Activated naive CD4-positive, alpha-beta T cell treated with anti-CD3 and anti-CD28 coated beads, Interleukin-2, amount 50 U/mL, for 24 hours (primary cell): ENCODE measurements at regions not wholly inside any gene's neighbourhood (a gene's known extent, or its start where the extent isn't known, plus 50 kb on each side); places are given as distances from the start of the nearest gene placed in this dataset.
"Not testable (repeated sequence)": the region's sequence is repeated elsewhere in the genome, so short reads cannot be mapped to it uniquely, and the experiment has no call there.

Source experiments
- H3K27ac Mint-ChIP-seq: one replicate; pipeline ENCODE4 v1.8.0; 2021; ENCODE audit warnings: mild to moderate bottlenecking, mixed read lengths
- H3K27me3 Mint-ChIP-seq: one replicate; pipeline ENCODE4 v1.8.0; 2021; ENCODE audit warnings: mixed read lengths
- H3K36me3 Mint-ChIP-seq: one replicate; pipeline ENCODE4 v1.8.0; 2021; ENCODE audit warnings: mixed read lengths
- H3K4me1 Mint-ChIP-seq: one replicate; pipeline ENCODE4 v1.8.0; 2021; ENCODE audit warnings: mixed read lengths
- H3K4me3 Mint-ChIP-seq: one replicate; pipeline ENCODE4 v1.8.0; 2021; ENCODE audit warnings: mild to moderate bottlenecking, mixed read lengths
- H3K9me3 Mint-ChIP-seq: one replicate; pipeline ENCODE4 v1.8.0; 2021; ENCODE audit warnings: mixed read lengths

GRCh38 chr2:180597179-180597578 lies 383.2 kb upstream of the UBE2E3 start:
- Mint-ChIP-seq H3K36me3 (no peaks in the 10 kb centered on the region), H3K27me3 (no peaks in the 10 kb centered on the region), H3K4me3 (no peak overlapping the region), H3K27ac (no peak overlapping the region), H3K9me3 (no peaks in the 10 kb centered on the region), H3K4me1 (peaks cover under 1% of the 10 kb centered on the region)

- no peak overlapping the region for H3K4me3 Mint-ChIP-seq
- H3K4me1 Mint-ChIP-seq, result peaks cover 5% of the 10 kb centered on the region
- H3K27me3 Mint-ChIP-seq, result no peaks in the 10 kb centered on the region
- no peaks in the 10 kb centered on the region for H3K36me3 Mint-ChIP-seq
- no peaks in the 10 kb centered on the region for H3K9me3 Mint-ChIP-seq
- no peak overlapping the region for H3K27ac Mint-ChIP-seq
Observed at GRCh38 chr2:180596453-180596852, 384.0 kb upstream of the UBE2E3 start.

GRCh38 chr2:180591947-180592346 lies 388.5 kb upstream of the UBE2E3 start:
- H3K27me3 Mint-ChIP-seq, result no peaks in the 10 kb centered on the region
- H3K9me3 Mint-ChIP-seq, result peaks cover 10% of the 10 kb centered on the region
- H3K36me3 Mint-ChIP-seq, result no peaks in the 10 kb centered on the region
- H3K4me1 Mint-ChIP-seq, result peaks cover 15% of the 10 kb centered on the region
- H3K27ac Mint-ChIP-seq, result no peak overlapping the region
- no peak overlapping the region for H3K4me3 Mint-ChIP-seq

- not testable (repeated sequence) for H3K27me3 Mint-ChIP-seq, H3K9me3 Mint-ChIP-seq, H3K36me3 Mint-ChIP-seq, H3K27ac Mint-ChIP-seq, H3K4me3 Mint-ChIP-seq
- peaks cover 15% of the 10 kb centered on the region for H3K4me1 Mint-ChIP-seq
Observed at GRCh38 chr2:180591093-180591781, 389.2 kb upstream of the UBE2E3 start.

GRCh38 chr2:180583441-180584140 lies 396.8 kb upstream of the UBE2E3 start:
- Mint-ChIP-seq H3K27me3 (no peaks in the 10 kb centered on the region), H3K9me3 (no peaks in the 10 kb centered on the region), H3K36me3 (no peaks in the 10 kb centered on the region), H3K27ac (no peak overlapping the region), H3K4me1 (no peaks in the 10 kb centered on the region), H3K4me3 (no peak overlapping the region)

- Mint-ChIP-seq H3K36me3 (no peaks in the 10 kb centered on the region), H3K4me1 (no peaks in the 10 kb centered on the region), H3K27ac (no peak overlapping the region), H3K4me3 (no peak overlapping the region), H3K27me3 (peaks cover 3% of the 10 kb centered on the region), H3K9me3 (no peaks in the 10 kb centered on the region)
Observed at GRCh38 chr2:180579388-180579787, 401.0 kb upstream of the UBE2E3 start.

- peaks cover 3% of the 10 kb centered on the region for H3K27me3 Mint-ChIP-seq
- H3K27ac Mint-ChIP-seq, result no peak overlapping the region
- no peaks in the 10 kb centered on the region for H3K9me3 Mint-ChIP-seq
- no peak overlapping the region for H3K4me3 Mint-ChIP-seq
- H3K4me1 Mint-ChIP-seq, result no peaks in the 10 kb centered on the region
- no peaks in the 10 kb centered on the region for H3K36me3 Mint-ChIP-seq
Observed at GRCh38 chr2:180578441-180578840, 402.0 kb upstream of the UBE2E3 start.

- no peaks in the 10 kb centered on the region for H3K9me3 Mint-ChIP-seq
- H3K36me3 Mint-ChIP-seq, result no peaks in the 10 kb centered on the region
- no peaks in the 10 kb centered on the region for H3K4me1 Mint-ChIP-seq
- H3K4me3 Mint-ChIP-seq, result no peak overlapping the region
- H3K27me3 Mint-ChIP-seq, result peaks cover 3% of the 10 kb centered on the region
- H3K27ac Mint-ChIP-seq, result no peak overlapping the region
Observed at GRCh38 chr2:180577567-180577966, 402.8 kb upstream of the UBE2E3 start.

- no peak overlapping the region for H3K27ac Mint-ChIP-seq
- H3K4me1 Mint-ChIP-seq, result no peaks in the 10 kb centered on the region
- peaks cover 6% of the 10 kb centered on the region for H3K27me3 Mint-ChIP-seq
- H3K36me3 Mint-ChIP-seq, result no peaks in the 10 kb centered on the region
- no peak overlapping the region for H3K4me3 Mint-ChIP-seq
- H3K9me3 Mint-ChIP-seq, result no peaks in the 10 kb centered on the region
Observed at GRCh38 chr2:180573951-180574350, 406.5 kb upstream of the UBE2E3 start.

- Mint-ChIP-seq H3K27me3 (peaks cover 4% of the 10 kb centered on the region), H3K9me3 (no peaks in the 10 kb centered on the region), H3K4me1 (no peaks in the 10 kb centered on the region), H3K36me3 (no peaks in the 10 kb centered on the region), H3K27ac (no peak overlapping the region), H3K4me3 (no peak overlapping the region)
Observed at GRCh38 chr2:180572346-180572745, 408.1 kb upstream of the UBE2E3 start.

GRCh38 chr2:180571559-180571958 lies 408.8 kb upstream of the UBE2E3 start:
- no peaks in the 10 kb centered on the region for H3K9me3 Mint-ChIP-seq
- H3K36me3 Mint-ChIP-seq, result no peaks in the 10 kb centered on the region
- H3K4me1 Mint-ChIP-seq, result no peaks in the 10 kb centered on the region
- H3K27ac Mint-ChIP-seq, result no peak overlapping the region
- H3K4me3 Mint-ChIP-seq, result no peak overlapping the region
- H3K27me3 Mint-ChIP-seq, result peaks cover 4% of the 10 kb centered on the region

GRCh38 chr2:180570864-180571263 lies 409.5 kb upstream of the UBE2E3 start:
- no peaks in the 10 kb centered on the region for H3K4me1 Mint-ChIP-seq
- H3K9me3 Mint-ChIP-seq, result no peaks in the 10 kb centered on the region
- no peak overlapping the region for H3K4me3 Mint-ChIP-seq
- no peaks in the 10 kb centered on the region for H3K36me3 Mint-ChIP-seq
- peaks cover 3% of the 10 kb centered on the region for H3K27me3 Mint-ChIP-seq
- no peak overlapping the region for H3K27ac Mint-ChIP-seq

- no peak overlapping the region for H3K4me3 Mint-ChIP-seq
- no peaks in the 10 kb centered on the region for H3K36me3 Mint-ChIP-seq
- H3K27me3 Mint-ChIP-seq, result peaks cover 1% of the 10 kb centered on the region
- no peaks in the 10 kb centered on the region for H3K9me3 Mint-ChIP-seq
- no peak overlapping the region for H3K27ac Mint-ChIP-seq
- H3K4me1 Mint-ChIP-seq, result no peaks in the 10 kb centered on the region
Observed at GRCh38 chr2:180564051-180564450, 416.4 kb upstream of the UBE2E3 start.

GRCh38 chr2:180562378-180562777 lies 418.0 kb upstream of the UBE2E3 start:
- no peaks in the 10 kb centered on the region for H3K9me3 Mint-ChIP-seq
- no peaks in the 10 kb centered on the region for H3K4me1 Mint-ChIP-seq
- no peaks in the 10 kb centered on the region for H3K36me3 Mint-ChIP-seq
- peaks cover 1% of the 10 kb centered on the region for H3K27me3 Mint-ChIP-seq
- no peak overlapping the region for H3K27ac Mint-ChIP-seq
- H3K4me3 Mint-ChIP-seq, result no peak overlapping the region

- Mint-ChIP-seq H3K27me3 (peaks cover 1% of the 10 kb centered on the region), H3K9me3 (peaks cover 4% of the 10 kb centered on the region), H3K4me1 (no peaks in the 10 kb centered on the region), H3K27ac (no peak overlapping the region), H3K4me3 (no peak overlapping the region), H3K36me3 (no peaks in the 10 kb centered on the region)
Observed at GRCh38 chr2:180559771-180560170, 420.6 kb upstream of the UBE2E3 start.

- H3K4me1 Mint-ChIP-seq, result no peaks in the 10 kb centered on the region
- peaks cover 4% of the 10 kb centered on the region for H3K9me3 Mint-ChIP-seq
- H3K36me3 Mint-ChIP-seq, result no peaks in the 10 kb centered on the region
- no peak overlapping the region for H3K4me3 Mint-ChIP-seq
- H3K27me3 Mint-ChIP-seq, result peaks cover 1% of the 10 kb centered on the region
- no peak overlapping the region for H3K27ac Mint-ChIP-seq
Observed at GRCh38 chr2:180559038-180559437, 421.4 kb upstream of the UBE2E3 start.
